D721Med (cell line): ENCODE measurements at regions not wholly inside any gene's neighbourhood (a gene's known extent, or its start where the extent isn't known, plus 50 kb on each side); places are given as distances from the start of the nearest gene placed in this dataset.

Source experiments
- DNase-seq: peaks from one replicate; pipeline ENCODE4 v3.0.0; 2011; ENCODE audit warnings: low spot score; ENCODE audit not compliant: insufficient read length
- FAIRE-seq: peaks from 2 replicates; lab custom pipeline; 2011; peaks lifted over from hg19 to GRCh38; lab: Jason Lieb, UNC
- CTCF ChIP-seq: IDR thresholded peaks from 2 replicates; pipeline ENCODE4 v1.5.1; 2012; ENCODE audit warnings: mild to moderate bottlenecking, control low read depth; ENCODE audit not compliant: insufficient read depth; ENCODE audit errors: missing control alignments

- no peak for FAIRE-seq
- no peak for DNase-seq
- no peak for TF ChIP-seq CTCF
Measured at GRCh38 chr2:190794377-190794776, 86.2 kb upstream of the GLS start.

GRCh38 chr2:190794790-190795189 lies 85.8 kb upstream of the GLS start:
- no peak for FAIRE-seq

GRCh38 chr2:190795686-190796085 lies 84.9 kb upstream of the GLS start:
- no peak for DNase-seq
- TF ChIP-seq CTCF = no peak
- no peak for FAIRE-seq

More at GRCh38 chr2:190794790-190795189, 85.8 kb upstream of the GLS start:
- no peak for DNase-seq
- TF ChIP-seq CTCF = no peak

- TF ChIP-seq CTCF = no peak
- DNase-seq = no peak
- FAIRE-seq = no peak
Measured at GRCh38 chr2:190799999-190800398, 80.6 kb upstream of the GLS start.

GRCh38 chr2:190800528-190800927 lies 80.1 kb upstream of the GLS start:
- TF ChIP-seq CTCF = no peak
- no peak for FAIRE-seq
- DNase-seq = no peak

GRCh38 chr2:190802129-190802528 lies 78.5 kb upstream of the GLS start:
- DNase-seq (no peak), FAIRE-seq (no peak)
- no peak for TF ChIP-seq CTCF

GRCh38 chr2:190802626-190803209 lies 77.9 kb upstream of the GLS start:
- TF ChIP-seq CTCF = no peak
- DNase-seq (no peak), FAIRE-seq (no peak)
